Stimulated activated CD8-positive, alpha-beta memory T cell treated with anti-CD3 and anti-CD28 coated beads, Interleukin-12 subunit alpha, Interleukin-12 subunit beta, amount 100 ng/mL, for 1 hour (primary cell): ENCODE measurements at regions not wholly inside any gene's neighbourhood (a gene's known extent, or its start where the extent isn't known, plus 50 kb on each side); places are given as distances from the start of the nearest gene placed in this dataset.
"Not testable (repeated sequence)": the region's sequence is repeated elsewhere in the genome, so short reads cannot be mapped to it uniquely, and the experiment has no call there.

Source experiments
- DNase-seq: peaks from one replicate; pipeline ENCODE4 v3.0.0-alpha.2; 2020; ENCODE audit warnings: low read depth

DNA sequence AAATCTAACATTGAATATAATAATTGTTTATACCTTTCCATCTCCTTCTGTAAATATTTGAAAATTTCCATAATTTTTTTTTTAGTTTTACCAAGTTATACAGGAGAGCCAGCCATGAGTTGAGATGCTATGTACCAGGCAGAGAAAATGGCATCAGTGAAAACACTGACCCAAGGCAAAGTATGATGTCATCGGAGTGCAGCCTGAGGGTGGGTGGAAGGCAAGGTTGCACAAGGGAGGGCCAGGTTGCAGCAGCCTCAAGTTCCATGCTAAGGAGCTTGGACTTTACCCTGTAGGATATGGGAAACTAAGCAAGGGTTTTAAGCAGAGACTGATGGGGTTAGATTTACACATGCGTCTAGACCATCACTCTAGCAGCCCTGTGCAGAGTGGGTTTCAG lies 441.1 kb downstream of the BCAT1 start:
- no peak for DNase-seq

DNA sequence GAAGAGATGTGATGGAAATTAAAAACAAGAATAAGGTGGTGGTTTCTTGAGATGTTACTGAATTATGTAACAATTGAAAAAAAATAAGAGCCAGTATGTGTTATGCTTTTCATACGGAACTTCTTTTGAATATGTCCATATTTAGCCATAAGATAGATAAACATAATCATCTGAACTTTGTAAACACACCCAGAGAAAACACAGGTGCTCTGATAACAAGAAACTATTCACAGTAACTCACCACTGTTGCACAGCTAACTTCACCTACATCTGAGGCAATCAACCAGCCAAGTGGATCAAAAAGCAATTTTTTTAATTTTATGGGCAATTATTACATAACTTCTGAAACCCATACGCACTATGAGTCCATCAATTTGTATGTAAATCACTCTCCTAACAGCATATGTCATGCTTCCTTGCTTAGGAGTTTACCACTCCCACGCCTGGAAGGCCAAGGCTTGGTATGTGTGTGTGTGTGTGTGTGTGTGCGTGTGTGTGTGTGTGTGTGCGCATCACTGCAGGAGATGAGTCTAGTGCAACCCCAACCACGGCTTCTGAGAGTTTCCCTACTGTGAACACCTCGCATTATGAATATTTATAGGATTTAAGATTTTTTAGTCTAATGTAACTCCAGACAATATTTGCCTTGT lies 443.4 kb downstream of the BCAT1 start:
- DNase-seq: no peak

DNA sequence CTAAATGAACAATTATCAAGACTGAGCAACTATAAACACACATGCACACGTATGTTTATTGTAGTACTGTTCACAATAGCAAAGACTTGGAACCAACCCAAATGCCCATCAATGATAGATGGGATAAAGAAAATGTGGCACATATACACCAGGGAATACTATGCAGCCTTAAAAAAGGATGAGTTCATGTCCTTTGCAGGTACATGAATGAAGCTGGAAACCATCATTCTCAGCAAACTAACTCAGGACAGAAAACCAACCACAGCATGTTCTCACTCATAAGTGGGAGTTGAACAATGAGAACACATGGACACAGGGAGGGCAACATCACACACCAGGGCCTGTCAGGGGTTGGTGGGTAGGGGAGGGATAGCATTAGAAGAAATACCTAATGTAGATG lies 445.4 kb downstream of the BCAT1 start:
- not testable (repeated sequence) for DNase-seq

DNA sequence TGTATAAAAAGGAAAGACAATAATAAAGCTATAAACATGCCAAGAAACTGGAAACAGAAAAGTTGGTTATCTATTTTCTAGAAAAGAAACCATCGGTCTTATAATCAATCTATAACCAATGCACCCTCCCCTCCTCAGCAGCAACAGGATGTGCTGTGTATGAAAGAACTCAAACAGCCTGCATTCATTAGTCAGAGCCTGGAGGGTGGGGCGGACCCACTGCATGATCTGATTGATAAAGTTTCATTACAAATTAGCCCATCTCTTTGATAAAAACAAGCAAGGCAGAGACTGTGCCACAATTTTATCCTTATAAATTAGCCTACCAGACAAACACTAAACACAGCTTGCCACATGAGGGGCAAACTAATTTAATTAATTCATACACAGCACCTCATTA lies 448.1 kb downstream of the BCAT1 start:
- no peak for DNase-seq

DNA sequence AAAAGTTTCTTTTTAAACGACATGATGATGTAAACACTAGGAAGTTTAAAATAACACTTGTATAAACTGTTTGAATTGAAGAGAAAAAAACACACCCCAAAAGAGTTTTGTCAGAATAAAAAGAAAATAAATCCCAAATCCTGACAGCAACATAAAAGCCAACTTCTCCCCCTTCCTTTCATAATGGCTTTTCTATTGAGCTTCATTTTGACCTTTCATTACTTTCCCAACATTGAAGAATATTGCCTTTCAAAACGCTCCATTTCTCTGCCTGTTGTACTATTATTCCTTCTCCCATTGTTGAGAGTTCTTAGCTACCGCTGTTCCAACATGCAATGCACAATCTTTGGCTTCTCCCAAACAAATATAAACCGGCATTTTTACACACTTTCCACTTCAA lies 448.5 kb downstream of the BCAT1 start:
- DNase-seq: no peak

DNA sequence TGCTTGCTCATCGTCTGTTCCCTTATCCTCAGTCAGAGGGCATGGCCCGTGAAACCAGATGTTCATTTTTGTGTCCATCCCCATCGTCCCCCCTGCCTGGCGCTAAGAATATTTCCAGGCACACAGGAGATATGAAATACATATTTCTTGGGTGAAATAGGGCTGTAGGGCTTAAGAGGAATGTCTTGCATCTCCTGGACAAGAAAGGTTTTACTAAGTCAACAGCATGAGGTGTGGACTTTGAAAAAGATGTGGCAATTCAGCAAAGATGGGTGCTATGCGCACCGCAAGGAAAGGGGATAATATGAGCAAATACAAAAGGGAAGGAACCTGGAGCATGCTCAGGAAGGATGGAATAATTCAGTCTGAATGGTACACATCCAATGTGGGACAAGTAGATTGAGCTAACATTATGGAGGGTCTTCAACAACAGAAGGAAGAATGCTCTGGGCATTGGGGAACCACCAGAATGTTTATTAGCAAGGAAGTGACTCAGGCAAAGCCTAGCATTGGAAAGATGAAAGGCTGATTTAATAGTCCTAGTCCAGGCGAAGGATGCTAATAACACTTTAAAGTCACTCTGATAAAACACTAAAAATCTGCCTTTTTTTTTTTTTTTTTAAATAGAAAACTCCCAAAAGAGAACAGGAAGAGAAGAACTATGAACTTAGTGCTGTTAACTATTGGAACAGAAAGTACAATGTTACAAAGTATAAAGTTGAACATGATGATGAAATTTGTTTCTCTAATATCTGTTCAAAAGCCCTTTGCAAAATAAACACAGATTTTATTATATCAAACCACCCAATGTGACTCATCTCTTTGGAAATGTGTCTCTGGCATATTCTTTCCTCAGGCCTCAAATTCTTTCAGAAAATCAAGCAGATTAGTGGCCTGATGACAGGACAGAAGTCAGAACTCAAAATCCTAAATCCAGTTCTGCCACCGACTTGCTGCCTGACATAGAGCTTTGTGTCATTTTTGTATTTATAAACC lies 449.5 kb downstream of the BCAT1 start:
- no peak for DNase-seq

DNA sequence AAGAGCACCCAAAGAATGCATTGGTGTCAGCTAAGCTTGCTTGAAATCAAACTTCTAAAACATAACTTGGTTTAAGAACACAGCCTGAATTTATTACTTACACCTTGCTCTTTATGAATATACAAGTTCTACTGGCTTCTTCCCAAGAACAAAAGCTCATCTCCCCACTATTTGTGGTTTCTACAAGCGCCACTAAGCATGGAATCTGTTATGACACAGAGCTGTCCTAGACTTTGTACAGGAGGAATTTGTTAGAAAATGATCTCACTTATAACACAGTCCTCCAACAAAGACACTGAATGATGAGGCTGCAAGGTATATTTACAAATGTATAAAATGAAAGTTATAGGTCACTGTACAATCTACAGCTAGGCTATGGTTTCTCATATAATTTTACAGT lies 452.1 kb downstream of the BCAT1 start:
- DNase-seq: no peak

DNA sequence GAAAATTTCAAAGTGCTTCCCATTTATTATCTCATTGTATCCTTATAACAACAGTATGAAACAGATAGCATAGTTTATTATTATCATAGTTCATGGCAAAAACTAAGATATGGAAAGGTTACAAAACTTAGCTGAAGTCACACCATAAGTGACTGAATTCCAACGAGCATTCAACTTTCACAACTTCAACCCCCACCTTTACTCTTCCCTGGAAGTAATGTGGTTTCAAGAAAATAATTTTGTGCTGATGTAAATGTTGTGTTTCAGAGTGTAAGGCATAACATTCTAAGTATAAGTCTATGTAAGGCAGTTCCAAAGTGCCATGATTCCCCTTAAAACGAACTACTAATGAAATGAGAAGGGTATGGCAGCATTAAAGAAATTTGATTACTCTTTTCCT lies 454.5 kb downstream of the BCAT1 start:
- DNase-seq: no peak

DNA sequence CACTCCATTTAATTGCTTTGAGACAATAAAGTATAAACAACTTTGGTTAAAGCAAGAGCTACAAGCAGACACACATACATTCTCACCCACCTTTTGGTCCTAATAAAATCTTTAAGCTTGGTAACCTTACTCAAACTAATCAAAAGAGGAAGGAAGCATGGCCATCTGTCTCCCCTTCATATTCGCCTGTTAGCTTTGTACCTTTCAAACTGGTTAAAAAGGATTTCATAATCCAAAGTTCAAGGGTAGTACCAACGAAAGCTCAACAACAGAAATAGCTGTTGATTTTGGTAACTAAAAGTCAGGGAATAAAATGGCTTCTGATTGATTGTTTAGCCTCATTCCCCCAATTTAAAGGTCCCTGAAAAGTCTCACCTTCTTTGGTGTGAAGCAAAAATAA lies 456.9 kb downstream of the BCAT1 start:
- DNase-seq: no peak

DNA sequence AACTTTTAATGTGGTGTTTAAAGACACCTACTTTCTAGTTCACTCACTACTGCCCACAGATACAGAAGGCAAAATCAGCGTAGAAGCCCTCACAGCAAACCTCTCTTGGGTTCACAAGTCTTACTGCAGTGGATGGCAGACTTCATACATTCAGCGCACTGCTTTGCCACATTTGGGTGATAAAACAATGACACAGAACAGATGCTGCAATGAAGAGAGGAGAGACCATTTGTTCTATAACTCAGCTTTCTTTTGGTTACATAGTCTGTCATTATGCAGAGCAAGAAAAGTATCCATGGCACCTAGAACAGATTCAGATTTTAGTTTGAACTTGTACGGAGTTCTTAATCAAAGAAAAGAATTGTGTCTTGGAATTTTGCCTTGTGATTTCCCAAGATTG lies 459.0 kb downstream of the BCAT1 start:
- DNase-seq: no peak

DNA sequence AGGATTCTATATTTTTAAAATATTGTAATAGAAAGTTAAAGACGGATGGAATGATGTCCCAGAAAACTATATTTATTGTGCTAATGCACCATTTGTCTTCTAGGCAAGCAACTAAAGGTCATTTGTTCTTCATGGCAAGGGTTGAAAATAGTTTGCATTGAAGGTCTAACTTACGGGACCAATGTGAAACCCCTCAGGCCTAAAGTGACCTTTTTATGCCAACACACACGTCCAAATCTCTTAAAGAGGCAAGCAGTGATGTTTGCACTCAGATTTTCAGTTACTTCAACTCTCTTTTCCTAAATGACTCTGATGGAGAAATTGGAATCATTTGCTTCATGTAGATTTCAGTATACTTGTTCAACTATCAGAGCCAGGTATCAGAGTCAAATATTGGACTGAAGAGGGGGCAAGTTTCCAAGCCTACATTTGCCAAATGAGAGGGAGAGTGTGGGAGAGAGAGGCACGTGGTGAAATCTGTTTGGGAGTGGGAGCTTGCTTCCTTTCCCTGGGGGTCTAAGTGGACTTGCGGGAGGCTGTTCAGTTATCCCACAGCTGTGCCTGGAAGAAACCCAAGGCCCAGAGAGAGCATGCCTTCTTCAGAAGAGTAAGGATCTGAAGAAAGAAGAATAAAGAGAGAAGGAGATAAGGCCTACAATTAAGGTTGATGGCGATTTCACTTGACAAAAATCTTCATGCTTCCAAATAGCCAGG lies 459.8 kb downstream of the BCAT1 start:
- DNase-seq: no peak

DNA sequence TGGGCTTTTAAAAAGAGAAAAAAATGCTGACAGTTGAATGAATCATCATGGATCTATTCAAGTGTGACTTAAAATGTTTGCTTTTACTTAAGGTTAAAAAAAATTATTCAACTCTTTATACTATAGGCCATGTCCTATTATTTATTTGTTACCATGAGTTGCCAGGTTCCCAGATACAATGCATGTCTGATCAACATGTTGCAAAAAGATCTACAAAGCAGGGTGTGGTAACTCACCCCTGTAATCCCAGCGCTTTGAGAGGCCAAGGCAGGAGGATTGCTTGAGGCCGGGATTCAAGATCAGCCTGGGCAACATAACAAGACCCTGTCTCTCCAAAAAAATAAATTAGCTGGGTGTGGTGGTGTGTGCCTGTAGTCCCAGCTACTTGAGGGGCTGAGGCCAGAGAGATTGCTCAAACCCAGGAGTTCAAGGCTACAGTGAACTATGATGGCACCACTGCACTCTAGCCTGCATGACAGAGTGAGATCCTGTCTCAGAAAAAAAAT lies 460.8 kb downstream of the BCAT1 start:
- DNase-seq: no peak

DNA sequence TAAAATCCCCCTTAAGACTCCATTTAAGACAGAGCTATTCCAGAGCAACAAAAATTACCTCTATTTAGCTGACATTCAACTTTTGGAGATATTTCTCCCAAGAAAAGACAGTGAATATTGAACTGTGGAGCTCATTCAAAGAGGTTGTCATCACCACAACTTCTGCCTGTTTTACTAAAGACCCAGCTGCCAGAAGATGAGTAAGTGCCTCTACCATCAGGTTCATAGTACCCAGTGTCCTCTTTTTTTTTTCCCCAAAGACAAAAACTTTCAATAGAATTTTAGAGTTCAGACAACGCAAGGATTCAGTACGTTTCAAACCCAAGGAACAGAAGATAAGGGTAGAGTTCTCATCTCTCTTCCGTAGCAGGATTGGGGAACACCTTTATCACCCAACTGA lies 461.3 kb downstream of the BCAT1 start:
- DNase-seq: no peak

DNA sequence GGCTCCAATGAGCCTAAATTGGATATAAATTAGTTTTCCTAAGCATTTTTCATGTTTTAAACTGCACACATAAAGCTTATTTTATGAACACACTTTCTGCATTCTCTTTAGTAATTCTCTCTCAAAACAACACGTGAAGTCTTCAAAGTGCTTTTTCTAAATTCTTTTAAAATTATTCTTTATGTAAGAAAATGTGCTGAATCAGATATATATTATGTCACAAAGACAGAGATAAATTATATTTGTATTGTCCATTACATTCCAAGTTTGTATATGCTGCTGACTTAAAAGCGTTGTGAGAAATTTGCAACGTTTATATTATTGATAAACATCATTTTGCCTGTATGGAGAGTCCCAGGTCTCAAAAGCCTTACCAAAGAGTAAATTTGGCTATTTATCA lies 465.2 kb downstream of the BCAT1 start:
- no peak for DNase-seq

DNA sequence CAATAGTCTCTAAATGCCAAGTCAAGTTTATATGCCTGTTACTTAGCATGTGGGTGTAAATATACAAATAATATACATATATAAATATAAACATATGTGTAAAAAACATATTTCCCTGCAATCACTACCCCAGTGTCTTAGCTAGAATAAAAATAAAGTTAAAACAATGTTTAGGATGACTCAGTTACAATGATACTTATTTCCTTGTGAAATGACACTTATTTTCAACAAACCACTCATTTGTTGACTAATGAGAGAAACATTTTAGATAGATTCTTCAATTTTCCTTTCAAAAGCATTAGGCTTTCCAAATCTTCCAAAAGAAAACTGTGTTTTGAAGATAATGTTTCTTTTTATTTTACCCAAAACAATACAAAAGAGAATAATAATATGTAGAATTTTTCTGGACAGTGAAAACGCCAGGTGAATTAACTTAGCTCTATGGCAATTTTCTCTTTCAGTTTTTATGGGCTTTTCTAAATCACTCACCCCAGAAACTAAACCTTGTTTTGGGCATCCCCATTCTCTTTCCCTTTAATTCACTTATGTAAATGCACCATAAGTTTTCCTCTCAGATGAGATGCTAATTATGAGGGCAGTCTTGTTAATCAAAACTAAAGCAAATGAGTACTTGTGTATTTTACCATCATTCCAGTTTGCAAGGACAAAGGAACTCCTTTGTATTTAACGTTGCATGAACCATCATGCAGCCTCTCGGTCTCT lies 465.9 kb downstream of the BCAT1 start:
- no peak for DNase-seq

DNA sequence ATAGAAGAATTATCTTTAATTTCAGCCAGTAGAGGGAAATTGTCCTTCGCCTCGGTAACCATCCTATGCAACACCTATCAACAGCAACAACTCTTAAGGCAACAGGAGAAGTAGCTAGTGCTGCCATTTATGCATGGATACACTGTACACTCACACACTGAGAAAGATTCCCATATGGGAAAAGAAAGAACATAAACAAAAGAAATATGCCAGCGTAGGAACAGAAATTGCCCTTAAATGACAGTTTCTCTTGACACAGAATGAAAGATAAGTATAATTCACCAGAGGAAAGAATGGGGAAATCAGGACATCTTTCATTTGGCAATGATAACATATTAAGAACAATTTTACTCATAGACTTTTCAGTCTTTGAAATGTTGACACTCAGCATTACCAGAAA lies 466.9 kb downstream of the BCAT1 start:
- no peak for DNase-seq

DNA sequence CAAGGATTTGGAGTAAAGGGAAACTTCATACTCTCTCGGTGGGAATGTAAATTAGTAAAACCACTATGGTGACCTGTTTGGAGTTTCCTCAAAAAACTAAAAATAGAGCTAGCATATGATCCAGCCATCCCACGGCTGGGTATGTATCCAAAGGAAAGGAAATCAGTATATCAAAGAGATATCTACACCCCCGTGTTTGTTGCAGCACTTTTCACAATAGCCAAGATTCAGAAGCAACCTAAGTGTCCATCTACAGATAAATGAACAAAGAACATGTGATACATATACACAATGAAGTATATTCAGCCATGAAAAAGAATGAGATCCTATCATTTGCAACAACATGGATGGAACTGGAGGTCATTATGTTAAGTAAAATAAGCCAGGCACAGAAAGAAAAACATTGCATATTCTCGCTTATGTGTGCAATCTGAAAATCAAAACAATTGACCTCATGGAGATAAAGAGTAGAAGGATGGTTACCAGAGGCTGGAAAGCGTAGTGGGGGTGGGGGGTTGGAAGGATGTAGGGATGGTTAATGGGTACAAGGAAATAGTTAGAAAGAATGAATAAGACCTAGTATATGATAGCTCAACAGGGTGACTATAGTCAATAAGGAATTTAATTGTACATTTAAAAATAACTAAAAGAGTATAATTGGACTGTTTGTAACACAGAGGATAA lies 468.0 kb downstream of the BCAT1 start:
- no peak for DNase-seq

DNA sequence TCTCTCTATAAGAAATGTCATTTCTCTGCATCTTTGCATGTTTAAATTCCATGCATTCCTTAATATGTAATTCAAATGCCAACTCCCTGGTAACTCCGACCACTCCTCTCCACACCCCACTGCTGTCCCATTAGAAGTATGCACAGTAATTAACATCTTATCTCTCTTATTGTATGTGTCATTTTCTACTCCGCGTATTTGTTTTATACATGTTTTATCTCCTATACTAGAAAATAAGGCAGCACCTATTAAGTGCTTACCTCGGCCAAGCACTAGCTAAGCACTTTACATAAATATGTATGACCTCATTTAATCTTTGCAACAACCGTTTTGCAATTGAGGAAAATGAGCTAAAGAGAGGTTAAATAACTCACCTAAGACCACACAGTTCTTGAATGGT lies 469.8 kb downstream of the BCAT1 start:
- DNase-seq: no peak

DNA sequence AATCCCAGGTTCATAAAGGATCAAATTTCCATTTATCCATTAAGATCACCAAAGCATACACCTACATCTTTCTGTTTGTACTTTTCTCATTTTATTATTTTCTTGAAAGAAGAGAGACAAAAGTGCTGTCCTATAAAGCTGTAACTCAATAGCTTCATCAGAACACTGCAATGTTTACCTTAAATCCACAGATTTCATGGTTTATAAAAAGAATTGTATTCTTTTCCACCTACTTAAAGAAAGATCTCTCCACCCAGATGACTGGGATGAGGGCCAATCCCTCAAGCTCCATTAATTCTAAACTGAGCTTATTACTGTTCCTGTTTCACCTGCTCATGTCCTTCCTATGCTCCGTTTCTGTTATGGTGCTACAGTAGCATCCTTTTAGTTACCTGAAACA lies 470.6 kb downstream of the BCAT1 start:
- DNase-seq: no peak

DNA sequence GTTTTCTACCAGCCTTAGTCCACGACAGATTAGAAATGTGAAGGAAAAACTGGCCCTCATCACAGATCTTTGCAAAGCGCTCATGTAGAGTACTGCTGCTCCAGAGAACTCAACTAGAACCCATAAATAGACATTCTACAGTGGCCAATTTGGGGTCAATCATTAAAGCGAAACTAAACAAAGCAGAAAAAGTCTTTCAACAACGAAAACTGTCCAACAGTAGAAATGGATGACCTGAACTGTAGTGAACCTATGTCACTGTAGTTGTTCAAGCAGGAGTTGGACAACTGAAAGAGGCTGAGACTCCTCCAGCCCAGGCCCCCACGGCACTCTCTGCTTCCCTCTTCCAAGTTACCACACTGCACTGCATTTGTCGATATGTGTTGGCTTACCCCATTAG lies 472.6 kb downstream of the BCAT1 start:
- no peak for DNase-seq

DNA sequence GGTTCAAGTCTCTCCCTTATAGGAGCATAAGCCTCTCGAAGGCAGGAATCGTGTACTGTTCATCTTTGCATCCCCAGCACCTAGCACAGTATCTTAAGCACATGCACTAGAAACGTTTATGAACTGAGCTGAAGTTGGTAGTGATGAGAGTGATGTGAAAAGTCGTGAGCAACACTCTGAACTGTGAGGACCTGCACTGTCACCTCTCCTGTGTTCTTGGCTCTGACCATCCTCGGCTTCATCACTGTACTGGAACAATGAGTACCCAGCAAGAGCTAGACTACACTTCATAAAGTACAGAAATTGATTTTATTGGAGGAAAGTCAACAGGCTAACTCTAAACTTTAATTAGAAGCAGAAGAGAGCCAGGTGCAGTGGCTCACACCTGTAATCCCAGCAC lies 473.6 kb downstream of the BCAT1 start:
- DNase-seq: no peak
